ENCODE measurements at regions not wholly inside any gene's neighbourhood (a gene's known extent, or its start where the extent isn't known, plus 50 kb on each side); places are given as distances from the start of the nearest gene placed in this dataset.

GRCh38 chr1:163697137-163697536, 375.4 kb downstream of the NUF2 start:
- DNase-seq (ENCODE audit: low read depth, low spot score): no peak

GRCh38 chr1:163701783-163702374, 380.1 kb downstream of the NUF2 start:
- TF ChIP-seq POLR2AphosphoS5 (IDR thresholded peaks at IDR 0.05; ENCODE audit: borderline replicate concordance, low read depth, low read length): no peak
- TF ChIP-seq EZH2 (IDR thresholded peaks at IDR 0.05): no peak
- TF ChIP-seq FOXP2 (optimal IDR thresholded peaks at IDR 0.05; ENCODE audit: control extremely low read depth, extremely low read length, insufficient read depth): no peak
- H3K9me3 ChIP-seq (ENCODE audit: low read depth, low read length): no peaks in the 10 kb centered on the region
- no peak for DNase-seq (ENCODE audit: low read depth, low spot score)
- H3K9ac ChIP-seq (ENCODE audit: insufficient read length): no peak overlapping the region
- no peak overlapping the region for H3K27ac ChIP-seq
- H3K4me3 ChIP-seq: no peak overlapping the region
- H3K36me3 ChIP-seq (ENCODE audit: insufficient read depth, low read length): no peaks in the 10 kb centered on the region

More at GRCh38 chr1:163697137-163697536, 375.4 kb downstream of the NUF2 start:
- Histone ChIP-seq H3K27ac (no peak overlapping the region), H3K9me3 (ENCODE audit: low read depth, low read length) (no peaks in the 10 kb centered on the region), H3K4me3 (no peak overlapping the region), H3K36me3 (ENCODE audit: insufficient read depth, low read length) (no peaks in the 10 kb centered on the region), H3K9ac (ENCODE audit: insufficient read length) (no peak overlapping the region)
- TF ChIP-seq EZH2 (IDR thresholded peaks at IDR 0.05) (no peak), POLR2AphosphoS5 (IDR thresholded peaks at IDR 0.05; ENCODE audit: borderline replicate concordance, low read depth, low read length) (no peak), FOXP2 (optimal IDR thresholded peaks at IDR 0.05; ENCODE audit: control extremely low read depth, extremely low read length, insufficient read depth) (no peak)

- Histone ChIP-seq H3K27ac (no peak overlapping the region), H3K9ac (ENCODE audit: insufficient read length) (no peak overlapping the region), H3K9me3 (ENCODE audit: low read depth, low read length) (no peaks in the 10 kb centered on the region), H3K4me3 (no peak overlapping the region), H3K36me3 (ENCODE audit: insufficient read depth, low read length) (no peaks in the 10 kb centered on the region)
- DNase-seq (ENCODE audit: low read depth, low spot score): no peak
- no peak for TF ChIP-seq EZH2 (IDR thresholded peaks at IDR 0.05)
- no peak for TF ChIP-seq POLR2AphosphoS5 (IDR thresholded peaks at IDR 0.05; ENCODE audit: borderline replicate concordance, low read depth, low read length)
- TF ChIP-seq FOXP2 (optimal IDR thresholded peaks at IDR 0.05; ENCODE audit: control extremely low read depth, extremely low read length, insufficient read depth): no peak
Measured at GRCh38 chr1:163703794-163704193, 382.0 kb downstream of the NUF2 start.

GRCh38 chr1:163706915-163707314, 385.2 kb downstream of the NUF2 start:
- H3K36me3 ChIP-seq (ENCODE audit: insufficient read depth, low read length): no peaks in the 10 kb centered on the region
- H3K27ac ChIP-seq: peak overlapping the region; percentile 32; the same call in 1 of the 2 replicates
- H3K9me3 ChIP-seq (ENCODE audit: low read depth, low read length): no peaks in the 10 kb centered on the region
- peak overlapping the region; percentile 9; the same call in 1 of the 2 replicates for H3K4me3 ChIP-seq
- DNase-seq (ENCODE audit: low read depth, low spot score): peak; percentile 28
- H3K9ac ChIP-seq (ENCODE audit: insufficient read length): no peak overlapping the region
- no peak for TF ChIP-seq EZH2 (IDR thresholded peaks at IDR 0.05)
- no peak for TF ChIP-seq FOXP2 (optimal IDR thresholded peaks at IDR 0.05; ENCODE audit: control extremely low read depth, extremely low read length, insufficient read depth)

- Histone ChIP-seq H3K4me3 (no peak overlapping the region), H3K36me3 (ENCODE audit: insufficient read depth, low read length) (no peaks in the 10 kb centered on the region), H3K9ac (ENCODE audit: insufficient read length) (no peak overlapping the region), H3K9me3 (ENCODE audit: low read depth, low read length) (no peaks in the 10 kb centered on the region), H3K27ac (no peak overlapping the region)
- no peak for DNase-seq (ENCODE audit: low read depth, low spot score)
- no peak for TF ChIP-seq EZH2 (IDR thresholded peaks at IDR 0.05)
Measured at GRCh38 chr1:163709636-163710035, 387.9 kb downstream of the NUF2 start.

GRCh38 chr1:163712321-163712720, 390.6 kb downstream of the NUF2 start:
- no peak overlapping the region for H3K9ac ChIP-seq (ENCODE audit: insufficient read length)
- no peak for TF ChIP-seq EZH2 (IDR thresholded peaks at IDR 0.05)
- no peak for TF ChIP-seq POLR2AphosphoS5 (IDR thresholded peaks at IDR 0.05; ENCODE audit: borderline replicate concordance, low read depth, low read length)
- no peak for TF ChIP-seq FOXP2 (optimal IDR thresholded peaks at IDR 0.05; ENCODE audit: control extremely low read depth, extremely low read length, insufficient read depth)
- DNase-seq (ENCODE audit: low read depth, low spot score): no peak
- H3K4me3 ChIP-seq: no peak overlapping the region
- H3K36me3 ChIP-seq (ENCODE audit: insufficient read depth, low read length): no peaks in the 10 kb centered on the region
- H3K9me3 ChIP-seq (ENCODE audit: low read depth, low read length): no peaks in the 10 kb centered on the region
- H3K27ac ChIP-seq: no peak overlapping the region

GRCh38 chr1:163720294-163720693, 398.5 kb downstream of the NUF2 start:
- no peak overlapping the region for H3K9ac ChIP-seq (ENCODE audit: insufficient read length)
- no peak overlapping the region for H3K4me3 ChIP-seq
- DNase-seq (ENCODE audit: low read depth, low spot score): no peak
- no peaks in the 10 kb centered on the region for H3K36me3 ChIP-seq (ENCODE audit: insufficient read depth, low read length)
- H3K9me3 ChIP-seq (ENCODE audit: low read depth, low read length): no peaks in the 10 kb centered on the region
- no peak overlapping the region for H3K27ac ChIP-seq
- no peak for TF ChIP-seq POLR2AphosphoS5 (IDR thresholded peaks at IDR 0.05; ENCODE audit: borderline replicate concordance, low read depth, low read length)
- no peak for TF ChIP-seq FOXP2 (optimal IDR thresholded peaks at IDR 0.05; ENCODE audit: control extremely low read depth, extremely low read length, insufficient read depth)
- no peak for TF ChIP-seq EZH2 (IDR thresholded peaks at IDR 0.05)

GRCh38 chr1:163725551-163725950, 403.8 kb downstream of the NUF2 start:
- no peaks in the 10 kb centered on the region for H3K9me3 ChIP-seq (ENCODE audit: low read depth, low read length)
- no peak overlapping the region for H3K9ac ChIP-seq (ENCODE audit: insufficient read length)
- H3K36me3 ChIP-seq (ENCODE audit: insufficient read depth, low read length): no peaks in the 10 kb centered on the region
- H3K27ac ChIP-seq: no peak overlapping the region
- DNase-seq (ENCODE audit: low read depth, low spot score): no peak
- TF ChIP-seq POLR2AphosphoS5 (IDR thresholded peaks at IDR 0.05; ENCODE audit: borderline replicate concordance, low read depth, low read length) (no peak), FOXP2 (optimal IDR thresholded peaks at IDR 0.05; ENCODE audit: control extremely low read depth, extremely low read length, insufficient read depth) (no peak), EZH2 (IDR thresholded peaks at IDR 0.05) (no peak)
- H3K4me3 ChIP-seq: no peak overlapping the region

GRCh38 chr1:163730411-163730821, 408.7 kb downstream of the NUF2 start:
- DNase-seq (ENCODE audit: low read depth, low spot score): no peak

More at GRCh38 chr1:163730411-163730821, 408.7 kb downstream of the NUF2 start:
- Histone ChIP-seq H3K9me3 (ENCODE audit: low read depth, low read length) (no peaks in the 10 kb centered on the region), H3K9ac (ENCODE audit: insufficient read length) (no peak overlapping the region), H3K4me3 (no peak overlapping the region), H3K36me3 (ENCODE audit: insufficient read depth, low read length) (no peaks in the 10 kb centered on the region), H3K27ac (no peak overlapping the region)
- TF ChIP-seq POLR2AphosphoS5 (IDR thresholded peaks at IDR 0.05; ENCODE audit: borderline replicate concordance, low read depth, low read length) (no peak), FOXP2 (optimal IDR thresholded peaks at IDR 0.05; ENCODE audit: control extremely low read depth, extremely low read length, insufficient read depth) (no peak), EZH2 (IDR thresholded peaks at IDR 0.05) (no peak)
